ENCODE measurements at regions not wholly inside any gene's neighbourhood (a gene's known extent, or its start where the extent isn't known, plus 50 kb on each side); places are given as distances from the start of the nearest gene placed in this dataset.

DNA sequence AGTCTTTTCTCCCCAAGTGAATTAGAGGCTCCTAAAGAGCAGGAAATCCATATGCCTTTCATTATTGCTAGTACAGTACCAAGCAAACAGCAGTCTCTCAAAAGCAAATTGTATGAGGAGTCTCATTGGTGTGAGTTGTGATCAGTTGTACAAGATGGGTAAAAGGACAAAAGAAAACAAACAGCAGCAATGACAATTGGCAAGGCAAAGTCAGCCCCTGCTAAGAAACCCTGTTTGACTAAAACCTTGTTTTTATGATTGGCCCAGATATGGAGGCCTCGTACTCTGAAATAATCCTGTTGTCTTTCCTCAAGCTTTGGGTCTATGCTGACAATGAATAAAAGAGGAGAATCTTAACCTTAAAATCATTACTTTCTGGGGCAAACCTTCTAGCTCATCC lies 69.8 kb downstream of the FOXD1 start:
- H2AK9ac ChIP-seq (replicated peaks; ENCODE audit: low read depth, low read length, poor library complexity) = no peak overlapping the region
- peak overlapping the region; percentile 18 for H3K14ac ChIP-seq (replicated peaks; ENCODE audit: low read depth, low read length)
- ChIA-PET CTCF (interaction anchor here (0.8 to 1.0 kb wide), 2 partner anchors 9 to 56 kb away, joined by 3 to 4 read pairs; no protein-coding TSS in a partner anchor), POLR2A (ENCODE audit: unreplicated experiment) (interaction anchor here (0.8 kb wide), 1 partner anchor 13 kb away, joined by 3 read pairs; no protein-coding TSS in a partner anchor)
- no peak for ATAC-seq (ENCODE audit: low read depth)
- no peaks in the 10 kb centered on the region for H4K20me1 ChIP-seq (ENCODE audit: insufficient read depth, low read length)
- H2BK120ac ChIP-seq (ENCODE audit: low read depth, low read length) = peak overlapping the region; percentile 75
- H3K9me1 ChIP-seq (ENCODE audit: insufficient read depth, low read length) = peaks cover 17% of the 10 kb centered on the region
- H4K8ac ChIP-seq (ENCODE audit: low read depth in 2 of 2, low read length in 2 of 2) = peak overlapping the region in 1 of 2 experiments; percentile 36; a peak in 1 of 4 replicates
- DNase-seq = no peak
- H2BK20ac ChIP-seq (ENCODE audit: low read depth, low read length) = peak overlapping the region; percentile 35; the same call in 1 of the 2 replicates
- in situ Hi-C loops (cut with MboI; ENCODE audit: low sequenced_read_pairs) (no loop called here), dilution Hi-C loops (cut with HindIII; ENCODE audit: low sequenced_read_pairs, unreplicated experiment) (no loop called here), intact Hi-C loops (cut with micrococcal nuclease) (no loop called here)
- H2AK5ac ChIP-seq (ENCODE audit: low read depth, low read length) = peak overlapping the region; percentile 5; the same call in 1 of the 2 replicates
- no CpG with 5 or more reads among the region's 1 CpG for WGBS, 2 experiments (ENCODE audit: extremely low coverage in 2 of 2, insufficient read length in 1 of 2)
- no peak overlapping the region for H2BK5ac ChIP-seq (ENCODE audit: low read depth, low read length, poor library complexity, severe bottlenecking)
- H3K4me3 ChIP-seq (ENCODE audit: insufficient read depth, low read depth, low read length) = no peak overlapping the region
- peak overlapping the region; percentile 41; the same call in 1 of the 2 replicates for H3K23ac ChIP-seq (ENCODE audit: low read depth, low read length)
- no peak overlapping the region for H3K18ac ChIP-seq (ENCODE audit: low read depth, low read length)
- no peak overlapping the region for H3K4me2 ChIP-seq (ENCODE audit: low read depth, low read length)
- no peak overlapping the region for H4K5ac ChIP-seq (ENCODE audit: low read depth, low read length)
- H3K27ac ChIP-seq (ENCODE audit: insufficient read depth, low read length) = no peak overlapping the region
- peaks cover 8% of the 10 kb centered on the region; the same call in 1 of the 2 replicates for H3K9me3 ChIP-seq (ENCODE audit: control insufficient read depth, insufficient read depth, low read length)
- H4K91ac ChIP-seq (ENCODE audit: insufficient read depth, low read depth, low read length) = no peak overlapping the region
- H3K4ac ChIP-seq (ENCODE audit: low read depth, low read length) = peak overlapping the region; percentile 57; the same call in 1 of the 2 replicates
- no peak for TF ChIP-seq MXI1 (IDR thresholded peaks at IDR 0.05; ENCODE audit: borderline replicate concordance, low read depth, low read length)
- TF ChIP-seq, protein P1, sequence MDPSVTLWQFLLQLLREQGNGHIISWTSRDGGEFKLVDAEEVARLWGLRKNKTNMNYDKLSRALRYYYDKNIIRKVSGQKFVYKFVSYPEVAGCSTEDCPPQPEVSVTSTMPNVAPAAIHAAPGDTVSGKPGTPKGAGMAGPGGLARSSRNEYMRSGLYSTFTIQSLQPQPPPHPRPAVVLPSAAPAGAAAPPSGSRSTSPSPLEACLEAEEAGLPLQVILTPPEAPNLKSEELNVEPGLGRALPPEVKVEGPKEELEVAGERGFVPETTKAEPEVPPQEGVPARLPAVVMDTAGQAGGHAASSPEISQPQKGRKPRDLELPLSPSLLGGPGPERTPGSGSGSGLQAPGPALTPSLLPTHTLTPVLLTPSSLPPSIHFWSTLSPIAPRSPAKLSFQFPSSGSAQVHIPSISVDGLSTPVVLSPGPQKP (IDR thresholded peaks at IDR 0.05; ENCODE audit: borderline replicate concordance, low read depth, low read length) = no peak
- no peaks in the 10 kb centered on the region for H3K36me3 ChIP-seq (ENCODE audit: control insufficient read depth, insufficient read depth, low read length)
- H2AFZ ChIP-seq (replicated peaks; ENCODE audit: low read length, poor library complexity) = no peak overlapping the region
- no peak overlapping the region for H3K56ac ChIP-seq (ENCODE audit: extremely low read depth, insufficient read depth, low read length)
- peak overlapping the region; percentile 74; the same call in 1 of the 3 replicates for H2BK15ac ChIP-seq (ENCODE audit: low read depth, low read length)
- peaks cover 3 to 19% of the 10 kb centered on the region in 2 experiments; a peak in 3 of 4 replicates for H3K79me1 ChIP-seq (ENCODE audit: low read depth in 1 of 2, low read length in 2 of 2)
- peaks cover 20% of the 10 kb centered on the region for H3K4me1 ChIP-seq (ENCODE audit: control insufficient read depth, insufficient read depth, low read length)
- H3K9ac ChIP-seq (ENCODE audit: low read depth, low read length) = no peak overlapping the region
- H3K27me3 ChIP-seq (ENCODE audit: control insufficient read depth, insufficient read depth, low read length) = no peaks in the 10 kb centered on the region
- no TSS peak for BruUV-seq (replicated peaks)

Data from IMR-90 (cell line).